ENCODE measurements at regions not wholly inside any gene's neighbourhood (a gene's known extent, or its start where the extent isn't known, plus 50 kb on each side); places are given as distances from the start of the nearest gene placed in this dataset.

- no peak for DNase-seq (ENCODE audit: low read depth, low spot score)
- H3K9me3 ChIP-seq (ENCODE audit: control insufficient read depth, insufficient read depth, low read length): no peaks in the 10 kb centered on the region
- POLR2A ChIA-PET: no interaction called here
- no peak overlapping the region for H3K4me3 ChIP-seq (ENCODE audit: low read depth, low read length)
- no peak overlapping the region for H3K27ac ChIP-seq (ENCODE audit: low read depth, low read length)
- H3K27me3 ChIP-seq (ENCODE audit: control insufficient read depth, insufficient read depth, low read length): no peaks in the 10 kb centered on the region
- CTCF ChIA-PET: no interaction called here
- TF ChIP-seq CTCF (IDR thresholded peaks at IDR 0.05; ENCODE audit: low read depth, low read length): no peak
These were observed 146.3 kb upstream of the SOX2 start for GRCh38 chr3:181565416-181565815.

- TF ChIP-seq CTCF (IDR thresholded peaks at IDR 0.05; ENCODE audit: low read depth, low read length): no peak
- H3K9me3 ChIP-seq (ENCODE audit: control insufficient read depth, insufficient read depth, low read length): no peaks in the 10 kb centered on the region
- no peak overlapping the region for H3K27ac ChIP-seq (ENCODE audit: low read depth, low read length)
- no peak overlapping the region for H3K4me3 ChIP-seq (ENCODE audit: low read depth, low read length)
- H3K27me3 ChIP-seq (ENCODE audit: control insufficient read depth, insufficient read depth, low read length): no peaks in the 10 kb centered on the region
- DNase-seq (ENCODE audit: low read depth, low spot score): no peak
- ChIA-PET CTCF (no interaction called here), POLR2A (no interaction called here)
These were observed 147.5 kb upstream of the SOX2 start for GRCh38 chr3:181564222-181564621.

GRCh38 chr3:181561139-181562031 lies 150.3 kb upstream of the SOX2 start:
- CTCF ChIA-PET: no interaction called here
- H3K27ac ChIP-seq (ENCODE audit: low read depth, low read length): no peak overlapping the region
- no peak for TF ChIP-seq CTCF (IDR thresholded peaks at IDR 0.05; ENCODE audit: low read depth, low read length)
- H3K9me3 ChIP-seq (ENCODE audit: control insufficient read depth, insufficient read depth, low read length): no peaks in the 10 kb centered on the region
- POLR2A ChIA-PET: no interaction called here
- H3K4me3 ChIP-seq (ENCODE audit: low read depth, low read length): no peak overlapping the region
- H3K27me3 ChIP-seq (ENCODE audit: control insufficient read depth, insufficient read depth, low read length): no peaks in the 10 kb centered on the region
- no peak for DNase-seq (ENCODE audit: low read depth, low spot score)

- DNase-seq (ENCODE audit: low read depth, low spot score): no peak
- CTCF ChIA-PET: no interaction called here
These were observed 152.9 kb upstream of the SOX2 start for GRCh38 chr3:181558870-181559269.

More at GRCh38 chr3:181558870-181559269, 152.9 kb upstream of the SOX2 start:
- TF ChIP-seq CTCF (IDR thresholded peaks at IDR 0.05; ENCODE audit: low read depth, low read length): no peak
- H3K27me3 ChIP-seq (ENCODE audit: control insufficient read depth, insufficient read depth, low read length): no peaks in the 10 kb centered on the region
- H3K9me3 ChIP-seq (ENCODE audit: control insufficient read depth, insufficient read depth, low read length): no peaks in the 10 kb centered on the region
- H3K4me3 ChIP-seq (ENCODE audit: low read depth, low read length): no peak overlapping the region
- POLR2A ChIA-PET: no interaction called here
- H3K27ac ChIP-seq (ENCODE audit: low read depth, low read length): no peak overlapping the region

Data from AG04450 (cell line).